Skeletal muscle tissue (tissue), 3 donors: ENCODE measurements at regions not wholly inside any gene's neighbourhood (a gene's known extent, or its start where the extent isn't known, plus 50 kb on each side); places are given as distances from the start of the nearest gene placed in this dataset.

Source experiments
- H3K27ac ChIP-seq: one replicate; pipeline ENCODE4 v1.7.0; 2013; ENCODE audit warnings: mild to moderate bottlenecking, low read depth, low read length, inconsistent platforms
- H3K27me3 ChIP-seq, 3 donors: one replicate each; pipeline ENCODE4 v1.7.0; 2013; ENCODE audit warnings: low read length in 3 of 3; ENCODE audit not compliant: control insufficient read depth in 3 of 3, insufficient read depth in 3 of 3
- H3K36me3 ChIP-seq, 3 donors: one replicate each; pipeline ENCODE4 v1.7.0; 2013; ENCODE audit warnings: low read length in 3 of 3; ENCODE audit not compliant: control insufficient read depth in 3 of 3, insufficient read depth in 3 of 3
- H3K4me1 ChIP-seq, 3 donors: one replicate each; pipeline ENCODE4 v1.7.0; 2013; ENCODE audit warnings: low read length in 3 of 3, mild to moderate bottlenecking in 3 of 3; ENCODE audit not compliant: control insufficient read depth in 3 of 3, insufficient read depth in 3 of 3
- H3K4me3 ChIP-seq, 3 donors: one replicate each; pipeline ENCODE4 v1.7.0; 2013; ENCODE audit warnings: low read length in 3 of 3
- H3K9ac ChIP-seq, 3 donors: one replicate each; pipeline ENCODE4 v1.7.0; 2013; ENCODE audit warnings: low read length in 3 of 3, mild to moderate bottlenecking in 3 of 3, moderate library complexity in 2 of 3, low read depth in 1 of 3
- H3K9me3 ChIP-seq, 3 donors: one replicate each; pipeline ENCODE4 v1.7.0; 2013; ENCODE audit warnings: low read length in 3 of 3; ENCODE audit not compliant: control insufficient read depth in 3 of 3
- donor health status: Osteomylitis.

- Histone ChIP-seq H3K27me3 (no peaks in the 10 kb centered on the region), H3K36me3 (no peaks in the 10 kb centered on the region), H3K4me1 (no peaks in the 10 kb centered on the region), H3K4me3 (no peak overlapping the region), H3K27ac (no peak overlapping the region), H3K9me3 (no peaks in the 10 kb centered on the region), H3K9ac (no peak overlapping the region)
Observed at GRCh38 chr13:33999811-34000605, 182.1 kb downstream of the RFC3 start.

DNA sequence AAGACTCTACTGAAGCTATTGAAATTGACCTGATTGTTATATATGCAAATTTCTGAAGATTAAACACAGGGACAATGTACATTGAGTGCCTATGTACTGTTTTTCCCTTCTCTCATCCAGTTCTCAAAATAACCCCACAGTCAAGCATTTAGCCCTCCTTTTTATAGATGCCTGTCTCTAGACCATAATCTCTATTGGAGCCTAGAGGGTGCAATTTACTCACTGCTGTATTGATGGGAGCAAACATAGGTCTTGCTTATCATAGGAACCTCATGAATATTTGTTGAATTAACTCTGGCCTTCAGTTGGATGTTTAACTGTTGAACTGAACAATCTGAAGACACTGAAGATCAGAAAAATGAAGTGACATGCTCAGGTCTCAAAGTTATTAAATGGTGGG is 183.0 kb downstream of the RFC3 start:
- Histone ChIP-seq H3K27me3 (no peaks in the 10 kb centered on the region), H3K4me1 (no peaks in the 10 kb centered on the region), H3K36me3 (no peaks in the 10 kb centered on the region), H3K4me3 (no peak overlapping the region), H3K9ac (no peak overlapping the region), H3K9me3 (no peaks in the 10 kb centered on the region), H3K27ac (no peak overlapping the region)

DNA sequence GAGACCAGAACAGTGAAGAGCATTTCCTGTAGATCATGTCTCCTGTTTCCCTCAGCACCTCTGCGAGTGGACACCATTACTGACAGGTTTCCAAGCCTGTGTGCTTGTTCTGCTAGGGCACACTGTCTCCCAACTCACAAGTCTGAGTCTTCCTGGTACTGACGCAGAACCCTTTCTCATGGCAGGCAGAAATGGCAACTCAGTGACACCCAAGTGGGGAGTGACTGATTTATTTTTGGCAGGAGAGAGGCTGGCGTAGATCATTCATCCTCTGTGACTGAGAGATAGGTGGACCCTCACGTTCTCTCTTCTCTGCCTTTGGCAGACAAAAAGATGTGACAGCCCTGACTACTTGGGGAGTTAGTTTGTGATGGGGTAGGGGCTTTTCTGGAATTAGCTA is 183.4 kb downstream of the RFC3 start:
- Histone ChIP-seq H3K27ac (no peak overlapping the region), H3K9me3 (no peaks in the 10 kb centered on the region)

DNA sequence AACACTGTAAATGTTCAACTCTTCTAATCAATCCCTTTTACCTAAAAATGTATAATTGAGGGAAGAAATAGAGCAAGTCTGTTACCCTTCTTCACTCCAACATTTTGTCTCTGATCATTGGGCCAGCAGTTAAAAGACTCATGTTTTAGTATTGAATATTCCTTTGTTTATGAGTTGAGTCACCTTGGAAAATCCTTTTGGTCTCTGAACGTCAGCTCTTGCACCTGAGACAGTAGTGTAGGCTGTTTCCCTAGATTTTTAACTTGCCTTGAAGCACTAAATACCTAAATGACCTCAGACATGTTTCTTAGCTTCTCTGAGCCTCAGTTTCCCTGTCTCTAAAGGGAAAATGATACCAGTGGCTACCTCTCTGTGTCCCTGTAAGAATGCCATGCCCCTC is 184.2 kb downstream of the RFC3 start:
- no peaks in the 10 kb centered on the region for H3K27me3 ChIP-seq
- no peak overlapping the region for H3K9ac ChIP-seq
- H3K4me3 ChIP-seq: no peak overlapping the region
- H3K27ac ChIP-seq: no peak overlapping the region
- H3K36me3 ChIP-seq: no peaks in the 10 kb centered on the region
- H3K9me3 ChIP-seq: no peaks in the 10 kb centered on the region
- no peaks in the 10 kb centered on the region for H3K4me1 ChIP-seq

More for the DNA sequence above, 183.4 kb downstream of the RFC3 start:
- Histone ChIP-seq H3K36me3 (no peaks in the 10 kb centered on the region), H3K27me3 (no peaks in the 10 kb centered on the region), H3K4me3 (no peak overlapping the region), H3K4me1 (no peaks in the 10 kb centered on the region), H3K9ac (no peak overlapping the region)

GRCh38 chr13:34002924-34003323 is 185.0 kb downstream of the RFC3 start:
- Histone ChIP-seq H3K27ac (no peak overlapping the region), H3K9ac (no peak overlapping the region), H3K4me3 (no peak overlapping the region), H3K9me3 (no peaks in the 10 kb centered on the region), H3K4me1 (no peaks in the 10 kb centered on the region), H3K27me3 (no peaks in the 10 kb centered on the region), H3K36me3 (no peaks in the 10 kb centered on the region)

- Histone ChIP-seq H3K9me3 (no peaks in the 10 kb centered on the region), H3K27ac (no peak overlapping the region), H3K4me1 (no peaks in the 10 kb centered on the region), H3K9ac (no peak overlapping the region), H3K4me3 (no peak overlapping the region), H3K27me3 (no peaks in the 10 kb centered on the region), H3K36me3 (no peaks in the 10 kb centered on the region)
Observed at GRCh38 chr13:34003656-34004055, 185.7 kb downstream of the RFC3 start.

DNA sequence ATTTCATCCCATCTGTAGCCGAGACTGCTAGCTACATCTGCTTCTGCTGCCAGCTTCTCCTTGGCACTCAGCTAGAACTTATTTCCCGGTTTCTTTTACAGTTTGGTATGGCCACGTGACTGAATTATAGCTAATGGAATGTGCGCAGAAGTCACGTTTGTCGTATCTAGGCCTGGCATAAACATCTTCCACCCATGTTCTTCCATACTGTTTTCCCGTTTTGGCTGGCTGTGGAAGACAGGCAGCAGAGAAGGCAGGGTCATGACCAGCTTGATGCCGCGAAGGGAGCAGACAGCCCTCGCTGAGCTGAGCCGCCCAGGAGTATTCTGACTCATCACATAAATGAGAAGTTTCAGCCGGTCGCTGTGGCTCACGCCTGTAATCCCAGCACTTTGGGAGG is 186.7 kb downstream of the RFC3 start:
- Histone ChIP-seq H3K9ac (no peak overlapping the region), H3K4me3 (no peak overlapping the region), H3K27me3 (no peaks in the 10 kb centered on the region), H3K4me1 (no peaks in the 10 kb centered on the region), H3K27ac (no peak overlapping the region), H3K36me3 (no peaks in the 10 kb centered on the region), H3K9me3 (no peaks in the 10 kb centered on the region)

DNA sequence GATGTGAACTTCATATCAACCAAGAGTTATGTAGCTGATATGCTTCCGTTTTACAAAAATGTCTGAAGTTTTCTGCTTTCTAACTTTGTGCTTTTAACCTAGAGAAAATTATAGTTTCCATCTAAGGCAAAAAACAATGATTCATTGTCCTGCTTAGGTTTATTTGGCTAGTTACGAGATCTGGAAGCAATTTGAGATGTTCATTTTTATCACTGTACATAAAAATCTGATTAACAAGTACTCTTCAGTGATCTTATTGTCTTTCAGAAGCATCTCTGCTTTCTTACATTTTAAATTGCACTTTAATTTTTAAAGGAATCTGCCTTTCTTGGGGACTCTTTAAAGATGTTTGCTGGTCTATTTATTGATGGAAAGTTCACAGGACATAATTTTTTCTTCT is 188.1 kb downstream of the RFC3 start:
- H3K4me1 ChIP-seq: no peaks in the 10 kb centered on the region
- H3K4me3 ChIP-seq: no peak overlapping the region
- H3K9me3 ChIP-seq: no peaks in the 10 kb centered on the region
- no peak overlapping the region for H3K27ac ChIP-seq
- H3K36me3 ChIP-seq: no peaks in the 10 kb centered on the region
- no peak overlapping the region for H3K9ac ChIP-seq
- no peaks in the 10 kb centered on the region for H3K27me3 ChIP-seq

DNA sequence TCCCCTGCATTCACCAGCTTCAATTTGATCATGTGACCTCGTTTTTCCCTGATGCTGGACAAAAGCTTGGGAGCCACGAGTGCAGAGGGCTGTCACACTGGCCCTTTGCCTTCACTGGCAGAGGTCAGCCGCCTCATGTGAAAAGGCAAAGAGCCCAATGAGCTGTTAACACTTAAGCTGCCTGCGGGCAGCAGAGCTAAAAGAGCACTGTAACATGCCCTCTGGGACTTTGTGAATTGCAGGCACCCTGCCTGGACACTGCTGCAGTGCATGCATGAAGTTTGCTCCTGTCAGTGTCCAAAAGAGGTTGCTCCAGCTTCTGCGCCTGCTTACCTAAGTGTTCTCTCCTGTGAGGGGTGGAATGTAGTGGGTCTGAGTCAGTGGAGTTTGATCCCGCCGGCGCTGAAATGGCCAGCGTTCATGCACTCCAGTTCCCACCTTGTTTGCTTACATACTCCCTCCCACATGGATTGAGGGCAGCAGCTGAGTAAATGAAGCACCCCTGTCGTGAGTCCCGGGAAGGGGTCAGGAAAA is 193.7 kb downstream of the RFC3 start:
- H3K4me1 ChIP-seq: no peaks in the 10 kb centered on the region
- no peaks in the 10 kb centered on the region for H3K9me3 ChIP-seq
- no peak overlapping the region for H3K27ac ChIP-seq
- no peak overlapping the region for H3K9ac ChIP-seq
- H3K4me3 ChIP-seq: no peak overlapping the region
- no peaks in the 10 kb centered on the region for H3K27me3 ChIP-seq
- H3K36me3 ChIP-seq: no peaks in the 10 kb centered on the region

DNA sequence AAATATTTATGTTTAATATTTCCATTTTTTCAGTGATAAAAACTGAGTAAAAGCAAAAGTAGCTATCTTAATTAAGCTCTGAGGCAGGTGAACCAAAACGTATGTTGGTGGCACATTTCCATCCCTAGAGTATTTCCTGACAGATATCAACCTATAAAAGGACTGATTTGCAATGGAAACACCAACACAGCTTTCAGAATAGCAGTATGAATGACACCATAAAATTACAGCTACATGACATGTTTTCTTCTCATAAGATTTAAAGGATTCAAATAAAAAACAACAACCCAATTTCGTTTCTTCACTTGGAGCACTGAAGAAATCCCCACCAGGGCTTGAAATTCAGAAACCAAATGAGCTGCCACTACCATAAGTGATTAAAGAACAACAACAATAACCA is 194.4 kb downstream of the RFC3 start:
- no peaks in the 10 kb centered on the region for H3K27me3 ChIP-seq
- no peak overlapping the region for H3K4me3 ChIP-seq
- H3K9ac ChIP-seq: no peak overlapping the region
- no peaks in the 10 kb centered on the region for H3K36me3 ChIP-seq
- no peaks in the 10 kb centered on the region for H3K9me3 ChIP-seq
- H3K4me1 ChIP-seq: no peaks in the 10 kb centered on the region
- no peak overlapping the region for H3K27ac ChIP-seq
